Activated T-cell treated with anti-CD3 and anti-CD28 coated beads for 1 hour (primary cell): ENCODE measurements at regions not wholly inside any gene's neighbourhood (a gene's known extent, or its start where the extent isn't known, plus 50 kb on each side); places are given as distances from the start of the nearest gene placed in this dataset.
A peak's percentile ranks its signal among the peaks of the same experiment; 100 is the strongest.
"Not testable (repeated sequence)": the region's sequence is repeated elsewhere in the genome, so short reads cannot be mapped to it uniquely, and the experiment has no call there.

ENCODE experiments used
- DNase-seq: peaks from one replicate; pipeline ENCODE4 v3.0.0-alpha.2; 2020; ENCODE audit warnings: low read depth

DNA sequence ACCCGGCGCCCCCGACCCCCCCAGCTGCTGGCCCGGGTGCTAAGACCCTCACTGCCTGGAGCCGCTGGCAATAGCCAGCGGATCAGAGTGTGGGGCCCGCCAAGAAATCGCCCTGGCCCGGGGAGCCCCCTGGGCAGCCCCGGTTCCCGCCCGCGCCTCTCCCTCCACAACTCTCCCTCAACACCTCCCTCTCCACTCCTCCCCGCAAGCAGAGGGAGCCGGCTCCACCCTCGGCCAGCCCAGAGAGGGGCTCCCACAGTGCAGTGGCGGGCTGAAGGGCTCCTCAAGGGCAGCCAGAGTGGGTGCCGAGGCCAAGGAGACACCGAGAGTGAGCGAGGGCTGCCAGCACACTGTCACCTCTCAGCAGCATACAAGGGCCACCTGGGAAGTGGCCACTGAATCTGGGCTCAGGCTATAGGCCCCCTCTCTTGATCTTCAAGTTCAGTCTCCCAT lies 385.5 kb downstream of the SEC14L1 start:
- no peak for DNase-seq

DNA sequence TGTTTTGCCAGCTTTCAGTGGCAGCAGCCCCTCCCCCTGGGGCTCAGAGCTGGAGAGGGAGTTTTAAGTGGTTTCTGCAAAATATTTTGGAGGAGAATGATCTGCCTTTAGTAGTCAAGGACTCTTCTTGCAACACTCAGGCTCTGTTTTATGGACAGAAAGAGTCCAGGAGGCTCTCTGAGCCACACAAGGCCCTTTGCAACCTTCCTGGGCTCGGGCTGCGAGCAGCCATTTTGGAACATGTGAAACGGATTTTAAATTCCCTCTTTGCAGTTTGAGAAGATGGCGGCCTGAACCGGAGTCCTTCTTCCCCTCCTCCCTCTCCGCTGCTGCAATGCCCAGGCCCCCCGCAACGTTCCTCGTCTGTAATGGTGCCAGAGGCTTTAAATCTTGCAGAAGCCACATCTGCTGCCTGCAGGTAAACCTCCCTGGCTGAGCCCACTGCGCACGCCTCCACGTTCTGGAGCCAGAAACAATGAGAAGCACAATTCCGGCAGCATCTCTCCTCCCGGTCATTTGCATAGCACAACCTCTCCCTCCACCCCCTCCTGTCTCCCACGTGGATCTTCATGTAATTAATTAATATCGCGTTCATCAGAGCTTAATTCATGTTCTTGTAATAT lies 386.1 kb downstream of the SEC14L1 start:
- no peak for DNase-seq

DNA sequence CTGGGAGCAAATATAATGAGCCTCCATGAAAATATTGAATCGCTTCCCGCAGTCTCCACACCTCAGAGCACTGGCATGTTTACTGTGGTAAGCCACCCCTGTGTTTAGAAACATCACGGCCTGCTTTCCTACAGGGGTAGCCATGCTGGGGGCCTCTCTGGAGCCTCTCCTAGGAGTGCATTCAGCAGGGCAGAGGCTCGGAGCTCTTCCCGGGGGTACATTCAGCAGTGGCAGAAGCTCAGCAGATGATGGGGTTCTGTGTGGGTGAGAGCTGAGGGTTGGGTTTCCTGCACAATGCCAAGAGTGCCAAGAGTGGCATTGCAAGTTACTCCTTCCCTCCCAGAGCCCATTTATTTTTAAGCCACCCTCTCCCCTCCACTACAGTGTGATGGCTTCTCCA lies 386.6 kb downstream of the SEC14L1 start:
- DNase-seq = no peak

DNA sequence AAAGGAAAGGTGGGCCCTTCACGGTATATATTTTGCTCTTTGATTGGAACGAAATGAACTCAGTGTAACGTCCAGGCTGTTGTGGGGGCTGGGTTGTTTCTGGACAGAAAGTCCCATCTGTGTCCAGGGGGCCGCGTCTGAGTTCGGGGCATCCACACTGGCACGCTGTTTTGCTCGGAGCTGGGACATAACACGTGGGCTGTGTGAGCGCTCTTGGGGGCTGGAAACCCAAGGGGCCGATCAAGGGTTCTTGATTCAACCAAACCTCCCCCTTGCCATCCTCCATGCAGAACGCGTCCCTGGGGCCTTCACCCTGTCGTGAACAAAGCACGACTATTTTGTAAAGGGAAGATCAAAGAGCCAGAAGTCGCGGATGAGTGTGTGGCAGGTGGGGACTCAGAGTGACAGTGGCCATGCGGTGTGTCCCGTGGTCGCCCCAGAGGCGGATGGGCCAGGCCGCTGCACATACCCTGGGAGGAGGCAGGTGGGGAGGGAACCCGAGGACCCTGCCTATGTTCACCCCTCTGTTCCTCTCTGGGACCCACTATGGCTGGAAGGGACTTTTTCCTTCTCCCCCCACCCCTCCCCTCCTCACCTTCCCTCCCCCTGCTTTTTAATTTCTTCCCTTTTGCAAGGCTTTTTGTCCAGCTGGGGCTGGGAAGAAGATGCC lies 387.2 kb downstream of the SEC14L1 start:
- no peak for DNase-seq

DNA sequence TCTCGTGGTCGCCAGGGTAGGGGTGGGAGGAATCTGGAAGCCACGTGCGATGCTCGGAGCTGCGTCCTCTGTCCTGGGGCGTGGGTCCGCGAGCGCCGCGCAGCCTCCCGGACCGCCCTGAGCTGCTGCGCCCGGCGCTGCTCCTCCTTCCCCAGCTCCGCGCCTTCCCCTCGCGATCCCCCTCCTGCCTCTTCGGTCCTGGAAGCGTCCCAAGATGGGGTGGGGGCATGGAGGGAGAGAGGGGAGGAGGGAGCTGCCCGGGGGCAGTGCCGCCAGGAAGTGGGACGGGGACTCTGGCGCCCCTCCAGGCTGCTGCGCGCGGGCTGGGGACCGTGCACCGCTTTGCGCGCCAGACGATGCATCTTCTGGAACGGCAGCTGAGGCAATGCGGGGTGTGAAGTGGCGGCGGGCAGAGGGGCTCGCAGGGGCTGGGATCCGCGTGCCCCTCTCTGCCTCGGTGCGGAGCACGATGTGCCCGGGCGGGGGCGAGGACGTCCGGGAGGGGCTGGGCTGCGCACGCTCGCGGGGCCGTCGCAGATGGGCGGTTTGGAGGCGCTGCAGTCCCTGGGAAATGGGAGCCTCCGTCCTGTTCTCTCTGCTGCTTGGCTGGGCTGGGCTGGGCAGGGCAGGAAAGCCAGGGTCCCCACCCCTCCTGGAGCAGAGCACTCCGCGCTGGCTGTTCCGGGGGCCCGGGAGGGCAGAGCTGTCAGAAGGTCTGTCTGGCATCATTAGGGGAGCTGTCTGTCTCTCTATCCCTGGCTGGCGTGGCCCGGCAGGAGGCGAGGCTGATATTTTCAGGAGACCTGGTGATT lies 388.0 kb downstream of the SEC14L1 start:
- peak; percentile 12 for DNase-seq

DNA sequence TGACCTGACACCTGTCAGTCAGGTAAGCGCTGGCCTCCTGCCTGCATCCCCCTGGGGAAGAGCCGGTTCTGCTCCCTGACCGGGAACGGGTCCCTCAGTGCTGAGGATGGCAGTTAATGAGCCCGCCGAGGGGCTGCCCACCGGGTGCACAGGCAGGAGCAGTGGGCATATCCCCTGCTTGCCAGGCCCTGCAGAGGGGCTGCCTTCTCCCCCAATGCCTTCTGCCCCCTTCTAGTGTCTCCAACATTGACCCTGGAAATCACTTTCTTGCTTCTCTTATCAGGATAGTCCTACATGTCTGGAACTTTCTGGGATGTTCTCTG lies 388.5 kb downstream of the SEC14L1 start:
- DNase-seq = no peak

DNA sequence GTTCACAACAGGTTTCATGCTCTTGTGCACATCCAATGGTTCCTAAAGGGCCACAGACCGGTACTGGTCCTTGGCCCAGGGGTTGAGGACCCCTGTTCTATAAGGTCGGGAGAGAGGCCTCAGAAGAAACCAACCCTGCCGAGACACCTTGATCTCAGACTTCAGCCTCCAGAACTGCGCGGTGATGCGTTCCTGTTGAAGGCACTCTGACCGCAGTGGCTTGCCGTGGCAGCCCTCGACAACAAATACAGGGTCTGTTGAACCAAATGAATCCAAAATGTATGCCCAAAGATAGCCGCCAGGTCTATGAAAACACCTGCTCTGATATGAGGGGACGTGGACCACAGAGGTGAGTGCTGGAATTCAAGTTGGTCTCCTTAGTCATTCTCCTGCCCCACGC lies 389.8 kb downstream of the SEC14L1 start:
- no peak for DNase-seq

DNA sequence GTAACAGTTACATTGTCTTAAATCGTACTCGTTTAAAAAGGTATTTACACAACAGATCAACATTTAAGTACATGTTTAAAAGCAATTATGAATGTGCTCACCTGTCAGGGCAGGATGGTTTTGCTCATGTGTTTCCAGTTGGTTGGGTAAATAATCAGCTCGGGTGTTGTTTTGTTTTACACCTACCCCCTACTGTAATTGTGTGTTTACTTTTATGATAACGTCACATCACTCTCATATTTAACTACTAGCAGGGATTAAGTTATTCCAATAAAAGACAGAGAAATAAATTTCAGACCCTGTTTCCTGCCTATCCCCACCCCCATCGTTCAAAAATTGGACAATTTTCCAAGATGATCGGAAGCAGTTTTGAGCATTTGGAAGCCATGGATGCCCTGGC lies 390.2 kb downstream of the SEC14L1 start:
- no peak for DNase-seq

DNA sequence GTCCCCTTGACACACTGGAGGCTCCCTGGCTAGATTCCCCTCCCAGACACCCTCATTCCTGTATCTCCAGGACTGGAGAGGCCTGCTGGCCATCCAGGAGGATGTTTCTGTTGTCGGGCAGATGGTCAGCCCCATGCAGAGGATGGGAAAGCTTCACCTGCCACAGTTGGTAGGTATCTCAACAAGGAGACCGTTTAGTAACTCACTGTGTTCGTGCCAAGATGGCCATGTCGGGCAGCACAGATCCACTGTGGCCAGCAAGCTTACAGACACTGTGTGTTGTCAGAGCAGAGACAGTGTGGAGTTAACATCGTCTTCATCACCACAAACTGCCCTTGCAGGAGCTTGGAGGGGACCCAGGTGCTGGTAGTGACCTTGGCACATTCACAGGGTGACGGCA lies 390.9 kb downstream of the SEC14L1 start:
- DNase-seq = no peak

DNA sequence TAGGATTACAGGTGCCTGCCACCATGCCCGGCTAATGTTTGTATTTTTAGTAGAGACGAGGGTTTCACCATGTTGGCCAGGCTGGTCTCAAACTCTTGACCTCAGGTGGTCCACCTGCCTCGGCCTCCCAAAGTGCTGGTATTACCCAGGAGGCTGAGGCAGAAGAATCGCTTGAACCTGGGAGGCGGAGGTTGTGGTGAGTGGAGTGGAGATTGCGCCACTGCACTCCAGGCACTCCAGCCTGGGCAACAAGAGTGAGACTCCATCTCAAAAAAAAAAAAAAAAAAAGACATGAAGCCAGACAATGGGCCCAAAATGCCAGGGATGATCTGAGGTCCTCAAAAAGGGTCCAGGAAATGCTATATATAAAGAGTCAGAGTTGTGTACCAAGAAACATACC lies 392.9 kb downstream of the SEC14L1 start:
- DNase-seq = not testable (repeated sequence)

DNA sequence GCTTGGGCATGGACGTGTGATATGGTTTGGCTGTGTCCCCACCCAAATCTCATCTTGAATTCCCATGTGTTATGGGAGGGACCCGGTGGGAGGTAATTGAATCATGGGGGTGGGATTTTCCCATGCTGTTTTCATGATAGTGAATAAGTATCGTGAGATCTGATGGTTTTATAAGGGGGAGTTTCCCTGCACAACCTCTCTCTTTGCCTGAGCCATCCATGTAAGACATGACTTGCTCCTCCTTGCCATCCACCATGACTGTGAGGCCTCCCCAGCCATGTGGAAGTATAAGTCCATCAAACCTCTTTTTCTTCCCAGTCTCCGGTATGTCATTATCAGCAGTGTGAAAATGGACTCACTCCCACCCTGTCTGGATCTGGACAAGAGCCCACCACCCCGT lies 393.4 kb downstream of the SEC14L1 start:
- no peak for DNase-seq

DNA sequence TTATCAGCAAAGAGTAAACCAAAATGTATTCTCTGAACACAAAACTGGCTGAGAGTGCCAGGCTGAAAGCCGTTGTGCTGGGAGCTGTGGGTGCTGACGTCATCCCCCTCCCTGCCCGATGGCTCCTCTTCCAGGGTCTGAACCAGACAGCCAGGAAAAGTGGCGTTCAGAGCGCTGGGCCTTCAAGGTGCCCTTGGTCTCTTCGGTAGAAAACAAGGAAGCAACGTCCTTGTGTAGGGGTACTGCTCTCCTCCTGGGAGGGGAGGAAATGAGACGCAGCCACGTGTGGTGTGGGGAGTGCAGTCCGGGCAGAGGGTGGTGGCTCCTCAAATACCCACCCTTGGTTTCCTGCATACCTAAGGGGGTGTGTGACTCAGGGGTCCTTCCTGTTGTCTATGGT lies 394.7 kb downstream of the SEC14L1 start:
- no peak for DNase-seq

DNA sequence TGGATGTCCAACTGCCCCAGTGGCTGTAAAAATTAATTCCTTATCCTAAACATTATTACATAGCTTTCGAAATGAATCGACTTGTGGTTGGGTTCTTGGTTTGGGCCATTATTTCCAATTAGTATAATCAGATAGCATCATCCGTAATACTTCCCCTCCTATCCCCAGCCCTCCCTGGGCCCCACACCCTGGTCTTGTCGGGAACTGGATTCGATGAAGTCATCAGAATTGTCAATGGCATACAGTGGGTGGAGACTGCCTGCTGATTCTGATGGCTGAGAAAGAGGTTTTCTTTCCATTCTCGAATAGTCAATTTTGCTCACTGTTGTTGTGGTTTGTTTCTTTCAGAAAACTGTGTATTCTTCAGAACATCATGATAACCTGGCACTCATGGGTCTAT lies 395.1 kb downstream of the SEC14L1 start:
- DNase-seq = no peak

DNA sequence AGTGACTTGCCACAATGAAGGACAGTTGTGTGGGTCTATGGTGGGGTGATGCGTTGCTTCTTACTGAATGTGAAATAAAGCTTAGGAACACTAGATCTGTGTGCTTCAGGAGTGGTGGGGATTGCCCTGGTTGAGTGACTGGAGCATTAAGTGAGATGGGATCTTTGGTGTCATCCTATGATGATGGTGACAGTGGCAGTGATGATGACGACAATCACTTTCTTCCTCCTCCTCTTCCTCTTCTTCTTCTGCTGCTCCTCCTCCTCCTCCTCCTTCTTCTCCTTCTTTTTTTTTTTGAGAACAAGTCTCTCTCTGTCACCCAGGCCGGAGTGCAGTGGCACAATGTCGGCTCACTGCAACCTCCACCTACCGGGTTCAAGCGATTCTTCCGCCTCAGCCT lies 396.8 kb downstream of the SEC14L1 start:
- no peak for DNase-seq

DNA sequence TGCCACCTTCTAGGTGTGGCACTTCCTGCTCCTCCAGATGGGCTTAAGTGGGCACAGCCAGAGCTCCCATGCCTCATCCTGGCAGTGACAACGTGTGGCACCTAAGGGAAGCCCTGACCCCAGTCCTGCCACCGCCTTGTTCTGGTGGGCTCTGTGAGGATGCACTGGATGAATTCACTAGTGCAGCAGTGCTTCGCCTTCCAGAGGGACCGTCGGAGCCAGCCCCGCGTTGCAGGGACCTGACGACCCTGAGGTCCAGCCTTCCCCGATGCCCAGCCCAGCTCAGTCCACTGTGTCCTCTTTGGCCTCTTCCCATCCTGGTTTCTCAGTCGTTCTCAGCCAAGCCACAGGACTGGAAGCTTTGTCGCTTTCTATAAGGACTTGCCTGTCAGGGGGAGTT lies 399.8 kb downstream of the SEC14L1 start:
- DNase-seq = no peak

DNA sequence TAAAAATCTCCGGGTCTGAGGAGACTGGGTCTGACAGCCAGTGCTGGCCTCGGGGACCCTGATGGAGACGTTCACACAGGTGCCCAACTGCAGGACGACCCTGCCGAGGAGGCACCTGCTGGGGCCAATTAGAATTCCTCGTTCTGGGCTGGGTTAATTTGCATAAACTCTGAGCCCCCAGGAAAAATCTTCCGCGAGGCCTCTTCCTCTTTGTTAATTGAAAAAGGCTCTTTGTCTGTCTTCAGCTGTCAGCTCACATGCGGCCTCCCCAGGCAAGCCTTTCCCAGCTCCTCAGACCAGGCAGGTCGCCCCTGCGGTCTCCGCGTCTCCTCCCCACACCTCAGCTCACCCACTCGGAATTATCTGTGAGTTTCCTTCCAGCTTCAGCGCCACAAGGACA lies 400.2 kb downstream of the SEC14L1 start:
- no peak for DNase-seq

DNA sequence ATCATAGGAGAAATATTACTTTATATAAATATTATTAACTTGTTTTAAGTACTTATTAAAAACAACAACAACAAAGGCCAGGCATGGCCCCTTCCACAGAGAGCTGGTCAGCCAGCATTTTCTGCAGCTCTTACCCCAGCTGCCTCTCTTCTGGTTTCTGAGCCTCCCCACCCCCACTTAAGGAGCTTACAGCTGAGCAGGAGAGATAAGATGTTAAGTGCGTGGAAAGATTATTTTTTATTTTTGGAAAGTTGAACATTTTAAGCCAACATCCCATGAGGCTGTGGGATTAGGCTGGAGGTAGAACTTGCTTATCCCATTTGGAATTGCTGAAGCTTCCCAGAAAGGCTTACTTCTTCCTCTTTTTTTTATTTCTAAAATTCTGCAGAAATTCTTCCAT lies 401.2 kb downstream of the SEC14L1 start:
- DNase-seq = no peak

DNA sequence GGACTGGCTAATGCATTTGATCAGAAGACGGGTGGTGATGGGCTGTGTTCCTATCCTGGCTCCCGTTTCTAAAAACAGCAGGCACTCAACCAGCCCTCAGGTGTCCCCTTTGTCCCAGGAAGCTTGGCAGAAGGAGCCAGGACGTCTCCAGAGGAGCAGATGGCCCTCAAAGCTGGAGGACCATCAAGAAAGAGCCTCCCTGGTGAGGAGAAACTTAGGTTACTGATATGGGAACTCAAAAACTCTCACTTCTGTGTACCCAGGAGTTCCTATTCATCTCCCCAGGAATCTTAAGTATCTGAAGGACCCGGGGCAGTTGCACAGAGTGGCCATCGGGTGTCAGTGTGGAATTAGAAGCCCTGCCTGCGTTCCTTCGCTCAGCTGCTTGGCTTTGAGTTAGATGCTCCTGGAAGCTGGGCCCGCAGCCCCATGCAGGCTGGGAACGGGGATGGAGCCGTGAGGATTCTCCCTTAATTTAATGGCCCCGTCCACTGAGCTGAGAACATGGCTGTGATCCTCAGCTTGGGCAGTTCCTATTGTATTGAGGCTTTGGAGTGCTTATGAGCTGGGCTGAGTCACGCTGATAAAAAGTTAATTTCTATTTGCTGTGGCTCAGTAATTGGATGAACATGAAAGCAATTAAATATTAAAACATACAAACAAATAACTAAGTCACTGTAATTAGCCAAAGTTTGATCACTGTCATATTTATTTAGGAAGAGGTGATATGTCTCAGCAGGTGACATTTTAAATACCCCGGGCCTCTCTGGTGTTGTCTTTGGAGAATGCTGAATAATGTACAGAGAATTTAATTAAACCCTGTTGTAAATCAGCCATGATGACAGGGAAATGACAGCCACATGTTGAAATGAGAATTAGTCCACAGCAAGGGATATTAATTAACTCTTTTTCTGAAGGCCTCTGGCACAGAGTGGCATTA lies 402.1 kb downstream of the SEC14L1 start:
- peak; percentile 52 for DNase-seq

DNA sequence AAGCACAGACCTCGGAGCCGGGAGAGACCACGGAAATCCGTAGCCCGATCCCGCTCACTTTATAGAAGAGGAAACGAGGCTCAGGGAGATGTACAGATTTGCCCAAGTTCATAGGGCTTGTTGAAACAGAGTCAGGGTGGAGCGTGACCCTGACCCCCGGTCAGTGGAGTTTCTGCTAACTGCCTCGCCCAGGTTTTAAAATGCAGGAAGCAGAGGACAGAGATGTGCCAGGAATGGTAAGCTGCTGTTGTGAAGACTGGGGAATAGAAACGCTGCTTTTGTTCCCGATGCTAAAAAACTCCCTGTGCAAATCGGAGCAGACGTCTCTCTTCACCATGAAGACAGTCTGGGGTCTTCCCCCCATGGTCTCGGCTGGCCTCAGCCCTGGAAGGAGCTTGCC lies 403.0 kb downstream of the SEC14L1 start:
- no peak for DNase-seq

DNA sequence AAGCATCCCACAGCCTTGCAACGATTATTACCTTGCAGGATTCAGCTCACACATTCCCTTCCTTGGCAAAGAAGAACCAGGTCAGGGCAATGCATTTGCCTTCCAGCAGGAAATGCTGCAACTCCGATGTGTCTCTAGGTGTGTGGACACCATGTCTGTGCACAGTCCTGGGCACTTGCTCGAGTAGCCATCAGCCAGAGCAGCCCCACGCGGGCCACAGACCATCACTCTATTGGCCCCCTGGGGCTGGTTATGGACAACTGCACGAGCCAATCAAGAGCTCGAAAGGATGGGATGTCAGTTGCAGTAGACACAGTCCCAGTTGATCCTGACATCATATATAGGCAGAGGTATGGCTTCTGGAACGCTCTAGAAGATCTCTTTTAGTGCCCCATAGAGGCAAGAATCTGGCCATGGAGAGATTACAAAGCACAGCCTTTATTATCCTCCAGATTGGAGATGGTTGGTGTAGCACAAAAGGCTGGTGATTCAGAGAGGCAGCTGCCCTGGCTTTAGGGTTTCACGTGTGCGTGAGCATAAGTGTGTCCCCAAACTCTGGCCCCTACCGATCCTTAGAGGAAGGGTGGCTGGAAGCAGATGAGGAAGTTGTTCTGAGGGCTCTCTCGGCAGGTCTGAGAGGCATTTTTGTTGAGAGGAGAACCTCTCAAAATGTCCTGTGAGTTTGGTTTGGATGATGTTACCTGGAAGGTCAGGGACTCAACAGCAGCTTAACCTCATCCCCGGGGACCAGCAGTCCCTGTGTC lies 403.8 kb downstream of the SEC14L1 start:
- DNase-seq = no peak

DNA sequence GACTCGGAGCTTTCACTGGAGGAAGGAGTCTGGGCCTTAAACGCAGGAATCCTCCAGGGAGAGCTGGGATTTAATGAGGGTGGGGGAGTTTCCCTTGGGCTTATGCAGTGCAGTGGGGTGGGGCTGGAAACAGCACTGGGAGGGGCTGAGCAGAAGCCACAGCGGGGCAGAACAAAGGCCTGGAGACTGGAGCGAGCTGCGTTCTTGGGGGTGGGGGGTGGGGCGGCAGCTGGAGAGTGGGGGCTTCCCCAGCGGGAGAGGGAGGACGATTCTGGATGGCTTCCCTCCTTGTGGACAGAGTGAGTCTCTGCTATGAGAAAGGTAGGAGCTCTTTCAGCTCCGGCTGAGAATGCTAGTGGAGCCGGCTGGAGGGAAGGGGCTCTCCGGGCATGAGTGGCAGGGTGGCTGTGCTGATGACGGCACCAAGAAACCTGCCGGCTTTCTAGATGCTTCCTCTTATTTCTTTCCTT lies 406.0 kb downstream of the SEC14L1 start:
- no peak for DNase-seq
